ENCODE measurements at regions not wholly inside any gene's neighbourhood (a gene's known extent, or its start where the extent isn't known, plus 50 kb on each side); places are given as distances from the start of the nearest gene placed in this dataset. TPM values are rescaled to one million over a fixed set of nuclear protein-coding genes. Genes with fewer than 3 reads are reported as not detected.

Small RNA genes in the stretch of these regions (small RNA-seq; reads per million reads assigned to genes)
- not detected for gene RN7SKP164
